HEK293T (cell line): ENCODE measurements at regions not wholly inside any gene's neighbourhood (a gene's known extent, or its start where the extent isn't known, plus 50 kb on each side); places are given as distances from the start of the nearest gene placed in this dataset.
"Not testable (repeated sequence)": the region's sequence is repeated elsewhere in the genome, so short reads cannot be mapped to it uniquely, and the experiment has no call there.

Experiments
- BHLHE40 ChIP-seq: fragments of 450-650 bp; IDR thresholded peaks from 2 replicates; pipeline ENCODE4 v1.6.1; 2016; ENCODE audit warnings: mild to moderate bottlenecking, moderate library complexity, borderline replicate concordance
- ELF4 ChIP-seq: fragments of 450-650 bp; IDR thresholded peaks from 2 replicates; pipeline ENCODE4 v1.6.1; 2017; ENCODE audit warnings: antibody characterized with exemption
- FOXA1 ChIP-seq: fragments of 450-650 bp; IDR thresholded peaks from 2 replicates; pipeline ENCODE4 v1.6.1; 2016; ENCODE audit warnings: mild to moderate bottlenecking
- FOXK2 ChIP-seq: fragments of 450-650 bp; IDR thresholded peaks from 2 replicates; pipeline ENCODE4 v1.6.1; 2016; ENCODE audit warnings: mild to moderate bottlenecking
- FOXM1 ChIP-seq: fragments of 450-650 bp; IDR thresholded peaks from 2 replicates; pipeline ENCODE4 v1.6.1; 2017; ENCODE audit warnings: mild to moderate bottlenecking, borderline replicate concordance
- HDGF ChIP-seq: fragments of 450-650 bp; IDR thresholded peaks from 2 replicates; pipeline ENCODE4 v1.6.1; 2017; ENCODE audit warnings: antibody characterized with exemption, borderline replicate concordance
- L3MBTL2 ChIP-seq: fragments of 450-650 bp; conservative IDR thresholded peaks from 2 replicates; pipeline ENCODE4 v1.6.1; 2016; ENCODE audit warnings: mild to moderate bottlenecking
- PKNOX1 ChIP-seq: fragments of 450-650 bp; IDR thresholded peaks from 2 replicates; pipeline ENCODE4 v1.6.1; 2016
- SP1 ChIP-seq: fragments of 450-650 bp; IDR thresholded peaks from 2 replicates; pipeline ENCODE4 v1.6.1; 2017

- TF ChIP-seq FOXK2, L3MBTL2, SP1, ELF4, HDGF, PKNOX1, FOXM1, BHLHE40, FOXA1: not testable (repeated sequence)
Measured at GRCh38 chr21:7799697-7800096, 2721.7 kb upstream of the TPTE start.
